IPS DF 4.7 (cell line): ENCODE measurements at regions not wholly inside any gene's neighbourhood (a gene's known extent, or its start where the extent isn't known, plus 50 kb on each side); places are given as distances from the start of the nearest gene placed in this dataset.

ENCODE experiments used
- DNase-seq: peaks from one replicate; pipeline ENCODE4 v3.0.0-alpha.2; 2013; ENCODE audit warnings: low spot score; ENCODE audit errors: extremely low read depth

DNA sequence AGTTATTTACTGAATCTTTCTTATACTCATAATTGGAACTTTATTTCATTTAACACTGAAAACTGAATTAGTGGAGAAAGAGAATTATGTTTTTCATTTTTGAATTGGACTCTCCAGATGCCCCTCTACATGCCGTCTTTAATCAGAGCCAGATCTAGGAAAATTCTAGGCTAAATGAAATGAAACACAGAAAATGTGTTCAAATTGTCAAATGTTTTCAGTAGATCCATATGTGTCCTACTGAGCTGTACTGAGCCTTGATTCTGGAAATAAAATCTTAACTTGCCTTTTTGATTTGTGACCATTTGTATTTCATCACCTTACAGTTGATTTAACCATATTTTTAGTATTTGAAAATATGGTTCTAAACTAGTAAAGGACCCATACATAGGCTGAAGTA lies 64.0 kb upstream of the GK2 start:
- no peak for DNase-seq

DNA sequence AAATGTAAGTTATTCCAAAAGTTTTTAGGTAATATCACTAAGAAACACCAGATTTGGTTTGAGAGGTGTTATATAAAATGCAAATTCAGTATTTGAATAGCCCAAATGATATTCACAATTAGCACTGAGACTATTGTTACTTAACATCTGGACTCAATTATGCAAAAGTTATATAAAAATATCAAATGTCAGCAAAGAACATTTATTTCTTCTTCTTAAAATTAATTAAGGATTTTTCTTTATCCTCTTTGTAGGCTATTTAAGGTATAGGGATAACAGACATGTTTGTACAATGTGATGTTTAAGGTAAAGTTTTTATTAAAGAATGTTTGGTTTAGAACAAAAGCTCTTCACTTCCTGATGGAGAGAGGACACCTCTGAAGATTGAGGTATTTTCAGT lies 63.3 kb upstream of the GK2 start:
- DNase-seq: no peak

- DNase-seq: no peak
Measured at GRCh38 chr4:79467246-79467932, 59.4 kb upstream of the GK2 start.

- DNase-seq: no peak
Measured at GRCh38 chr4:79466621-79467020, 58.6 kb upstream of the GK2 start.
